ENCODE measurements at regions not wholly inside any gene's neighbourhood (a gene's known extent, or its start where the extent isn't known, plus 50 kb on each side); places are given as distances from the start of the nearest gene placed in this dataset.

GRCh38 chr20:39130627-39131026 lies 168.5 kb downstream of the DHX35 start:
- no peak for TF ChIP-seq CTCF (IDR thresholded peaks at IDR 0.05)
- ChIA-PET POLR2A (no interaction called here), CTCF (no interaction called here)
- Mint-ChIP-seq H3K36me3 (ENCODE audit: low read depth) (no peaks in the 10 kb centered on the region), H3K27me3 (peaks cover 5% of the 10 kb centered on the region), H3K27ac (no peak overlapping the region), H3K4me3 (no peak overlapping the region), H3K4me1 (ENCODE audit: low read depth) (no peaks in the 10 kb centered on the region), H3K9me3 (peaks cover 2% of the 10 kb centered on the region)
- Histone ChIP-seq H3K27ac (ENCODE audit: low read depth in 1 of 2, low read length in 2 of 2) (no peak overlapping the region), H3K4me1 (ENCODE audit: insufficient read depth, low read length) (no peaks in the 10 kb centered on the region), H3K27me3 (ENCODE audit: control insufficient read depth in 1 of 2, insufficient read depth in 2 of 2, low read length in 2 of 2) (no peaks in the 10 kb centered on the region), H3K9me3 (ENCODE audit: control insufficient read depth in 1 of 2, insufficient read depth in 1 of 2, low read length in 2 of 2) (no peaks in the 10 kb centered on the region), H3K4me3 (ENCODE audit: low read length) (no peak overlapping the region), H3K36me3 (ENCODE audit: insufficient read depth, low read length) (no peaks in the 10 kb centered on the region)
- intact Hi-C loops (cut with DNase I, micrococcal nuclease), result no loop called here
- no peak for ATAC-seq (ENCODE audit: poor library complexity)
- DNase-seq, result no peak

GRCh38 chr20:39129523-39129922 lies 167.4 kb downstream of the DHX35 start:
- intact Hi-C loops (cut with DNase I, micrococcal nuclease), result no loop called here
- TF ChIP-seq CTCF (IDR thresholded peaks at IDR 0.05), result no peak
- peaks cover 16% of the 10 kb centered on the region for H3K27me3 Mint-ChIP-seq
- ATAC-seq (ENCODE audit: poor library complexity) (no peak), DNase-seq (no peak)
- H3K27me3 ChIP-seq (ENCODE audit: control insufficient read depth in 1 of 2, insufficient read depth in 2 of 2, low read length in 2 of 2), result no peaks in the 10 kb centered on the region
- ChIA-PET POLR2A (no interaction called here), CTCF (no interaction called here)
- no peaks in the 10 kb centered on the region for H3K9me3 ChIP-seq (ENCODE audit: control insufficient read depth in 1 of 2, insufficient read depth in 1 of 2, low read length in 2 of 2)
- no peaks in the 10 kb centered on the region for H3K36me3 ChIP-seq (ENCODE audit: insufficient read depth, low read length)
- H3K27ac Mint-ChIP-seq, result no peak overlapping the region
- H3K9me3 Mint-ChIP-seq, result peaks cover 2% of the 10 kb centered on the region
- H3K36me3 Mint-ChIP-seq (ENCODE audit: low read depth), result no peaks in the 10 kb centered on the region
- no peak overlapping the region for H3K27ac ChIP-seq (ENCODE audit: low read depth in 1 of 2, low read length in 2 of 2)
- H3K4me3 Mint-ChIP-seq, result no peak overlapping the region
- no peaks in the 10 kb centered on the region for H3K4me1 Mint-ChIP-seq (ENCODE audit: low read depth)
- H3K4me1 ChIP-seq (ENCODE audit: insufficient read depth, low read length), result no peaks in the 10 kb centered on the region
- H3K4me3 ChIP-seq (ENCODE audit: low read length), result no peak overlapping the region

- no peak for TF ChIP-seq CTCF (IDR thresholded peaks at IDR 0.05)
- ATAC-seq (ENCODE audit: poor library complexity) (no peak), DNase-seq (no peak)
- Histone ChIP-seq H3K4me1 (ENCODE audit: insufficient read depth, low read length) (no peaks in the 10 kb centered on the region), H3K9me3 (ENCODE audit: control insufficient read depth in 1 of 2, insufficient read depth in 1 of 2, low read length in 2 of 2) (no peaks in the 10 kb centered on the region), H3K36me3 (ENCODE audit: insufficient read depth, low read length) (no peaks in the 10 kb centered on the region), H3K27me3 (ENCODE audit: control insufficient read depth in 1 of 2, insufficient read depth in 2 of 2, low read length in 2 of 2) (peaks cover 0 to 5% of the 10 kb centered on the region in 2 experiments), H3K4me3 (ENCODE audit: low read length) (no peak overlapping the region), H3K27ac (ENCODE audit: low read depth in 1 of 2, low read length in 2 of 2) (no peak overlapping the region)
- Mint-ChIP-seq H3K4me3 (no peak overlapping the region), H3K27ac (no peak overlapping the region), H3K36me3 (ENCODE audit: low read depth) (no peaks in the 10 kb centered on the region), H3K4me1 (ENCODE audit: low read depth) (no peaks in the 10 kb centered on the region), H3K9me3 (peaks cover 2% of the 10 kb centered on the region), H3K27me3 (peaks cover 57% of the 10 kb centered on the region)
- intact Hi-C loops (cut with DNase I, micrococcal nuclease), result no loop called here
- ChIA-PET CTCF (no interaction called here), POLR2A (no interaction called here)
Measured at GRCh38 chr20:39124064-39124463, 161.9 kb downstream of the DHX35 start.
